PFSK-1 (cell line): ENCODE measurements at regions not wholly inside any gene's neighbourhood (a gene's known extent, or its start where the extent isn't known, plus 50 kb on each side); places are given as distances from the start of the nearest gene placed in this dataset.

Experiments used
- FOXP2 ChIP-seq: optimal IDR thresholded peaks from 2 replicates; pipeline ENCODE3; 2011; ENCODE audit warnings: borderline replicate concordance, control low read depth, inconsistent platforms; ENCODE audit not compliant: insufficient read depth; ENCODE audit errors: extremely low read length, extremely low read depth
- POLR2AphosphoS5 ChIP-seq: IDR thresholded peaks from 2 replicates; pipeline ENCODE4 v1.6.1; 2012; ENCODE audit warnings: low read depth, mild to moderate bottlenecking, control low read depth, low read length, moderate library complexity
- REST ChIP-seq, 2 experiments: IDR thresholded peaks; 2 replicates each; pipeline versions ENCODE4 v1.6.1 to v1.8.0; 2011 to 2012; ENCODE audit warnings: low read depth in 2 of 2, low read length in 2 of 2, control low read depth in 1 of 2, inconsistent platforms in 1 of 2, mild to moderate bottlenecking in 1 of 2, moderate library complexity in 1 of 2; ENCODE audit not compliant: insufficient read depth in 1 of 2
- SIN3A ChIP-seq: IDR thresholded peaks from 2 replicates; pipeline ENCODE4 v1.6.1; 2012; ENCODE audit warnings: mild to moderate bottlenecking, low read length, moderate library complexity, borderline replicate concordance; ENCODE audit not compliant: insufficient read depth
- TAF1 ChIP-seq: IDR thresholded peaks from 2 replicates; pipeline ENCODE4 v1.6.1; 2012; ENCODE audit warnings: low read length, control low read depth, borderline replicate concordance; ENCODE audit not compliant: insufficient read depth

GRCh38 chrX:16528620-16529019, 121.3 kb upstream of the S100G start:
- no peak for TF ChIP-seq TAF1
- TF ChIP-seq REST (IDR thresholded peaks at IDR 0.05; ENCODE audit: insufficient read depth in 1 of 2, low read depth in 2 of 2, low read length in 2 of 2) = no peak
- no peak for TF ChIP-seq SIN3A
- no peak for TF ChIP-seq POLR2AphosphoS5
- no peak for TF ChIP-seq FOXP2
